GM12878 (cell line): ENCODE measurements at regions not wholly inside any gene's neighbourhood (a gene's known extent, or its start where the extent isn't known, plus 50 kb on each side); places are given as distances from the start of the nearest gene placed in this dataset.

Experiments
- ATAC-seq: fragments of 200-7000 bp; cut with Tn5 transposase; 3 replicates; pipeline ENCODE4 v1.9.1; 2020; ENCODE audit warnings: mild to moderate bottlenecking, moderate library complexity
- BruUV-seq: library from RNA; stranded (reverse); fragments of 400-500 nt; replicated peaks from 2 replicates; lab custom pipeline; 2021; lab: Mats Ljungman, UMichigan
- CTCF ChIA-PET: fragments of 300-600 bp; sonication (Branson Sonifier 250); formaldehyde crosslinking; extraction: SDS; loops from one replicate; lab custom pipeline; 2021; ENCODE audit warnings: inconsistent platforms; lab: Yijun Ruan, JAX
- POLR2A ChIA-PET: fragments of 350-600 bp; formaldehyde crosslinking; extraction: SDS; loops from one replicate; lab custom pipeline; 2021; ENCODE audit warnings: inconsistent platforms; lab: Charles Lee
- RAD21 ChIA-PET: fragments of 300-600 bp; sonication (Branson Sonifier 250); formaldehyde crosslinking; loops from one replicate; lab custom pipeline; 2023; ENCODE audit warnings: antibody characterized with exemption; ENCODE audit not compliant: unreplicated experiment; lab: Charles Lee
- SMC1A ChIA-PET: fragments of 300-600 bp; sonication (Branson Sonifier 250); formaldehyde crosslinking; loops from one replicate; lab custom pipeline; 2023; ENCODE audit not compliant: unreplicated experiment, uncharacterized antibody; lab: Charles Lee
- DNase-seq: peaks from one replicate; pipeline ENCODE4 v3.0.0-alpha.2; 2011; ENCODE audit warnings: low read depth, low spot score
- FAIRE-seq: peaks from 3 replicates; lab custom pipeline; 2011; peaks lifted over from hg19 to GRCh38; lab: Jason Lieb, UNC
- H2AFZ ChIP-seq: 2 replicates; pipeline ENCODE4 v1.6.0; 2011; ENCODE audit warnings: low read depth, low read length, control low read depth; ENCODE audit not compliant: control insufficient read depth
- H3K27ac ChIP-seq: 2 replicates; pipeline ENCODE4 v1.5.1; 2011; ENCODE audit warnings: control low read depth; ENCODE audit not compliant: control insufficient read depth, insufficient read depth
- H3K27me3 ChIP-seq, 2 experiments: replicated peaks in 1 of 2; 2 replicates each; pipeline versions ENCODE4 v1.6.0 to v1.6.1; 2011; ENCODE audit warnings: low read length in 1 of 2; ENCODE audit not compliant: control insufficient read depth in 2 of 2, insufficient read depth in 2 of 2
- H3K36me3 ChIP-seq, 2 experiments: 2 replicates each; pipeline ENCODE4 v1.5.1; 2011; ENCODE audit warnings: low read length in 1 of 2; ENCODE audit not compliant: control insufficient read depth in 2 of 2, insufficient read depth in 2 of 2
- H3K4me1 ChIP-seq: 2 replicates; pipeline ENCODE4 v1.6.1; 2011; ENCODE audit warnings: mild to moderate bottlenecking, low read length, moderate library complexity, mixed read lengths; ENCODE audit not compliant: control insufficient read depth, insufficient read depth
- H3K4me2 ChIP-seq: 2 replicates; pipeline ENCODE4 v1.6.0; 2011; ENCODE audit warnings: control low read depth; ENCODE audit not compliant: control insufficient read depth, insufficient read depth
- H3K4me3 ChIP-seq: fragments of 200-600 bp; sonication (generic); 2 replicates; pipeline ENCODE4 v1.5.1; 2016
- H3K79me2 ChIP-seq: 2 replicates; pipeline ENCODE4 v1.6.0; 2011; ENCODE audit warnings: low read length; ENCODE audit not compliant: control insufficient read depth, insufficient read depth
- H3K9ac ChIP-seq: 2 replicates; pipeline ENCODE4 v1.8.0; 2011; ENCODE audit warnings: low read length, control low read depth, mixed read lengths; ENCODE audit not compliant: control insufficient read depth, insufficient read depth
- H3K9me3 ChIP-seq: replicated peaks from 3 replicates; pipeline ENCODE4 v1.5.1; 2011; ENCODE audit warnings: mild to moderate bottlenecking, low read length; ENCODE audit not compliant: control insufficient read depth, insufficient read depth
- H4K20me1 ChIP-seq: 2 replicates; pipeline ENCODE4 v1.6.0; 2011; ENCODE audit not compliant: control insufficient read depth, insufficient read depth
- CREB1 ChIP-seq: IDR thresholded peaks from 2 replicates; pipeline ENCODE4 v1.6.1; 2012; ENCODE audit warnings: low read depth, mild to moderate bottlenecking, inconsistent platforms
- HDAC6 ChIP-seq: fragments of 200-600 bp; sonication (generic); IDR thresholded peaks from one replicate; pipeline ENCODE4 v1.8.0; 2017; ENCODE audit warnings: antibody characterized with exemption; ENCODE audit not compliant: unreplicated experiment
- MYC ChIP-seq: IDR thresholded peaks from 2 replicates; pipeline ENCODE4 v1.6.1; 2011; ENCODE audit warnings: mild to moderate bottlenecking, low read length, moderate library complexity, inconsistent platforms; ENCODE audit not compliant: insufficient read depth, insufficient replicate concordance, insufficient read length, severe bottlenecking
- REST ChIP-seq: IDR thresholded peaks from 2 replicates; pipeline ENCODE4 v1.6.1; 2012; ENCODE audit warnings: mild to moderate bottlenecking, low read depth, low read length
- SPI1 ChIP-seq: IDR thresholded peaks from 2 replicates; pipeline ENCODE4 v1.6.1; 2011; ENCODE audit warnings: low read depth, mild to moderate bottlenecking, low read length, moderate library complexity, borderline replicate concordance; ENCODE audit not compliant: insufficient read depth
- in situ Hi-C: fragments of 300-500 bp; cut with MboI; formaldehyde crosslinking; loops from 9 replicates; pipeline ENCODE4 v1.14.3; 2018; ENCODE audit warnings: mixed read lengths
- intact Hi-C: fragments of 100-400 bp; cut with micrococcal nuclease; formaldehyde crosslinking; loops from one replicate; pipeline ENCODE4 v1.14.2; 2022; ENCODE audit not compliant: unreplicated experiment

- Histone ChIP-seq H4K20me1 (no peaks in the 10 kb centered on the region), H2AFZ (no peak overlapping the region), H3K27ac (no peak overlapping the region), H3K9me3 (no peaks in the 10 kb centered on the region), H3K9ac (no peak overlapping the region), H3K79me2 (no peaks in the 10 kb centered on the region), H3K4me2 (no peak overlapping the region), H3K4me1 (no peaks in the 10 kb centered on the region), H3K36me3 (no peaks in the 10 kb centered on the region), H3K27me3 (no peaks in the 10 kb centered on the region), H3K4me3 (no peak overlapping the region)
- ChIA-PET POLR2A (no interaction called here), SMC1A (interaction anchor here (0.7 to 1.7 kb wide), 4 partner anchors 12 to 100 kb away, joined by 3 to 4 read pairs (median 4); no protein-coding TSS in a partner anchor), CTCF (interaction anchor here (2.2 kb wide), 1 partner anchor 12 kb away, joined by 4 read pairs; no protein-coding TSS in a partner anchor), RAD21 (no interaction called here)
- intact Hi-C loops (no loop called here), in situ Hi-C loops (no loop called here)
- FAIRE-seq = no peak
- DNase-seq = no peak
- ATAC-seq = no peak
- TF ChIP-seq HDAC6 = no peak
- no peak for TF ChIP-seq MYC
- no peak for TF ChIP-seq REST
- TF ChIP-seq SPI1 = no peak
- no peak for TF ChIP-seq CREB1
- no TSS peak for BruUV-seq
Measured at GRCh38 chr14:42424501-42424900, 817.8 kb downstream of the LRFN5 start.
